A673 (cell line): ENCODE measurements at regions not wholly inside any gene's neighbourhood (a gene's known extent, or its start where the extent isn't known, plus 50 kb on each side); places are given as distances from the start of the nearest gene placed in this dataset.

Experiments used
- BruUV-seq: library from RNA; stranded (reverse); fragments of 400-500 nt; replicated peaks from 2 replicates; lab custom pipeline; 2021; lab: Mats Ljungman, UMichigan
- CTCF ChIA-PET: fragments of 300-600 bp; sonication (Branson Sonifier 250); formaldehyde crosslinking; loops from one replicate; lab custom pipeline; 2022; ENCODE audit warnings: antibody characterized with exemption; lab: Charles Lee
- POLR2A ChIA-PET: fragments of 300-600 bp; sonication (Branson Sonifier 250); formaldehyde crosslinking; loops from one replicate; lab custom pipeline; 2022; ENCODE audit warnings: antibody characterized with exemption; ENCODE audit not compliant: low non-redundant PET; lab: Charles Lee
- DNase-seq: peaks from one replicate; pipeline ENCODE4 v3.0.0-alpha.2; 2015; ENCODE audit warnings: low spot score
- H3K27ac ChIP-seq: fragments of 200-600 bp; sonication (generic); 2 replicates; pipeline ENCODE4 v1.5.1; 2016; ENCODE audit warnings: mixed run types, low read depth, mild to moderate bottlenecking, mixed read lengths, antibody characterized with exemption, low read length; ENCODE audit not compliant: poor library complexity, severe bottlenecking
- H3K27me3 ChIP-seq: fragments of 200-600 bp; sonication (generic); replicated peaks from 2 replicates; pipeline ENCODE4 v1.6.1; 2017; ENCODE audit warnings: mixed run types, low read depth, mild to moderate bottlenecking, mixed read lengths, antibody characterized with exemption, low read length; ENCODE audit not compliant: insufficient read depth, poor library complexity
- H3K36me3 ChIP-seq: fragments of 200-600 bp; sonication (generic); 2 replicates; pipeline ENCODE4 v1.6.1; 2016; ENCODE audit warnings: mixed run types, mild to moderate bottlenecking, mixed read lengths, antibody characterized with exemption, low read length; ENCODE audit not compliant: insufficient read depth, poor library complexity, severe bottlenecking
- H3K4me1 ChIP-seq: fragments of 200-600 bp; sonication (generic); 2 replicates; pipeline ENCODE4 v1.6.1; 2017; ENCODE audit warnings: mixed run types, mild to moderate bottlenecking, mixed read lengths, antibody characterized with exemption, low read length; ENCODE audit not compliant: insufficient read depth, poor library complexity, severe bottlenecking
- H3K4me3 ChIP-seq: fragments of 200-600 bp; sonication (generic); 2 replicates; pipeline ENCODE4 v1.5.1; 2016; ENCODE audit warnings: low read depth, mixed run types, mild to moderate bottlenecking, mixed read lengths, low read length; ENCODE audit not compliant: poor library complexity, severe bottlenecking
- H3K9me3 ChIP-seq: fragments of 200-600 bp; sonication (generic); 2 replicates; pipeline ENCODE4 v1.6.1; 2016; ENCODE audit warnings: mixed run types, low read depth, mild to moderate bottlenecking, mixed read lengths, antibody characterized with exemption, low read length; ENCODE audit not compliant: poor library complexity, severe bottlenecking
- EZH2 ChIP-seq: fragments of 200-600 bp; sonication (generic); IDR thresholded peaks from 2 replicates; pipeline ENCODE4 v1.6.1; 2017; ENCODE audit warnings: borderline replicate concordance, low read depth, mild to moderate bottlenecking, mixed read lengths, antibody characterized with exemption, low read length; ENCODE audit not compliant: poor library complexity, severe bottlenecking
- intact Hi-C: fragments of 100-400 bp; cut with micrococcal nuclease; formaldehyde crosslinking; loops from one replicate; pipeline ENCODE4 v1.10.0; 2022; ENCODE audit not compliant: unreplicated experiment
- TF ChIP-seq, protein P1 (sequence below): fragments of 300-800, 200-600 bp; sonication (generic); conservative IDR thresholded peaks from 2 replicates; pipeline ENCODE4 v1.5.1; 2017; ENCODE audit warnings: low read depth, mild to moderate bottlenecking, antibody characterized with exemption, low read length, moderate library complexity, mixed read lengths

DNA sequence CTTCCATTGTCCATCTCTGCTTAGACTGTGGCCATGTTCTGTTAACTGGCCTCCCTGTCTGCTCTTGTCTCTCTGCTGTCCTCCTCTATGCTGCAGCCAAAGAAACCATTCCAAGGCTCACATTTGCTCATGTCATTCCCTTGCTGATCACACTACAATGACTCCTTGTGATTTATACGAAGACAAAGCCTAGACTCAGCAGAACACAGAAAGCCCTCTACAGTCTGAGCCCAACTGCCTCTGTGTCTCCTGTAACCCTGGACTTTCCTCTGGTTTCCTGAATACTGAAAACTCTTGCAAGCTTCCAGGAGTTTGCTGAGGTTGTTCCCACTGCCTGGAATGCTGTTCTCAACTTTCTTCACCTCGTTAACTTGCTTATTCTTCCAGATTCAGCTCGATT is 191.8 kb downstream of the TMEM38B start:
- TF ChIP-seq, protein P1, sequence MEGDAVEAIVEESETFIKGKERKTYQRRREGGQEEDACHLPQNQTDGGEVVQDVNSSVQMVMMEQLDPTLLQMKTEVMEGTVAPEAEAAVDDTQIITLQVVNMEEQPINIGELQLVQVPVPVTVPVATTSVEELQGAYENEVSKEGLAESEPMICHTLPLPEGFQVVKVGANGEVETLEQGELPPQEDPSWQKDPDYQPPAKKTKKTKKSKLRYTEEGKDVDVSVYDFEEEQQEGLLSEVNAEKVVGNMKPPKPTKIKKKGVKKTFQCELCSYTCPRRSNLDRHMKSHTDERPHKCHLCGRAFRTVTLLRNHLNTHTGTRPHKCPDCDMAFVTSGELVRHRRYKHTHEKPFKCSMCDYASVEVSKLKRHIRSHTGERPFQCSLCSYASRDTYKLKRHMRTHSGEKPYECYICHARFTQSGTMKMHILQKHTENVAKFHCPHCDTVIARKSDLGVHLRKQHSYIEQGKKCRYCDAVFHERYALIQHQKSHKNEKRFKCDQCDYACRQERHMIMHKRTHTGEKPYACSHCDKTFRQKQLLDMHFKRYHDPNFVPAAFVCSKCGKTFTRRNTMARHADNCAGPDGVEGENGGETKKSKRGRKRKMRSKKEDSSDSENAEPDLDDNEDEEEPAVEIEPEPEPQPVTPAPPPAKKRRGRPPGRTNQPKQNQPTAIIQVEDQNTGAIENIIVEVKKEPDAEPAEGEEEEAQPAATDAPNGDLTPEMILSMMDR = no peak
- TF ChIP-seq EZH2 = no peak
- ChIA-PET CTCF (no interaction called here), POLR2A (no interaction called here)
- no peaks in the 10 kb centered on the region for H3K9me3 ChIP-seq
- H3K27me3 ChIP-seq = no peaks in the 10 kb centered on the region
- intact Hi-C loops = no loop called here
- DNase-seq = no peak
- no peak overlapping the region for H3K4me3 ChIP-seq
- no peaks in the 10 kb centered on the region for H3K4me1 ChIP-seq
- H3K36me3 ChIP-seq = no peaks in the 10 kb centered on the region
- BruUV-seq = no TSS peak
- H3K27ac ChIP-seq = no peak overlapping the region

DNA sequence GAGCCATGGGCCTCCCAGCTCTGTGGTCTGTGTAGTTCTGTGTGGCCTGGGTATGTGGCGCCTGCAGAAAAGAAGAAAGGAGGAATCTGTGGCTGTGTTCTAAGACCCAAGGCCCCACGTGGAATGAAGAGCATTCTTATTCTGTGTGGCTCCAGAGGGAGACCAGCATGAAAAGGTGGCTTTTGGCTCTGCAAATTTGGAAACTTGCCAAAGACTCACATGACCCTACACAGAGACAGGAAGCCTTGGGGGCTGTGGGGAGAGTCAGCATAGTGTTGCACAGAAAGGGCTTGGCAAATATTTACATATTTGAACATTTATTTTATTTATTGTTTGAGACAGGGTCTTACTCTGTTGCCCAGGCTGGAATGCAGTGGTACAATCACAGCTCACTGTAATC is 193.3 kb downstream of the TMEM38B start:
- no TSS peak for BruUV-seq
- intact Hi-C loops = no loop called here
- ChIA-PET CTCF (no interaction called here), POLR2A (no interaction called here)
- TF ChIP-seq, protein P1 = no peak
- TF ChIP-seq EZH2 = no peak
- DNase-seq = no peak
- no peaks in the 10 kb centered on the region for H3K36me3 ChIP-seq
- no peaks in the 10 kb centered on the region for H3K27me3 ChIP-seq
- no peak overlapping the region for H3K27ac ChIP-seq
- H3K4me1 ChIP-seq = no peaks in the 10 kb centered on the region
- no peaks in the 10 kb centered on the region for H3K9me3 ChIP-seq
- no peak overlapping the region for H3K4me3 ChIP-seq

DNA sequence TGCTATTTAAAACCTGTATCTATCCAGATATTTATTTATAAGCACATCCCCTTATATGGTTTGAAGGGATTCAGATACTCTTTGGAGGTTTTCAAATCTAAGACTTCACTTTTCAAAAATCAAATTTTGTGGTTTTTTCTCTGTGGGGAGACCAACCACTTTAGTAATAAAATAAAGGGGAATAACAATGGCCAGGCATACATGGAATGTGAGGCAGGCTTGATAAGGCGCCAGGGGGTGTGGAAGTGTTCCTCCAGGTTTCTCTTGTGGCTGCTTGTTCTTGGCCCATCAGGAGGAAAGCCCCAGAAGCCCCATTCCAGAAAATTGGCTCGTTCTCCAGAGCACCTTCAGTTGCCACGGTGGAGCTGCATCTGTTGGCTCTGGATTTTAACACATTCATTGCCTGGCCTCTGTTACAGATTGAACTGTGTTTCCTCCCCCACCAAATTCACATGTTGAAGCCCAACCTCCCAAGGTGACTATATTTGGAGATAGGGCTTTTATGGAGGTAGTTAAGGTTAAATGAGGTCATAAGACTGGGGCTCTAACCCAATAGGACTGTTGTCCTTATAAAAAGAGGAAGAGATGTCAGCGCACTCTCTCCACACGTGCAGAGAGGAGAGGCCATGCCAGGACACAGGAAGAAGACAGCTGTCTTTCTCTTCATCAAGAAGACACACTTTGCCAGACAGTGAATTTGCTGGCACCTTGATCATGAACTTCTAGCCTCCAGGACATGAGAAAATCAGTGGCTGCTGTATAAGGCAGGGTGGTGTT is 195.9 kb downstream of the TMEM38B start:
- Histone ChIP-seq H3K4me1 (no peaks in the 10 kb centered on the region), H3K36me3 (no peaks in the 10 kb centered on the region), H3K27ac (no peak overlapping the region), H3K9me3 (no peaks in the 10 kb centered on the region), H3K4me3 (no peak overlapping the region), H3K27me3 (no peaks in the 10 kb centered on the region)
- TF ChIP-seq EZH2 = no peak
- TF ChIP-seq, protein P1 = no peak
- CTCF ChIA-PET = no interaction called here
- BruUV-seq = no TSS peak
- DNase-seq = no peak
- POLR2A ChIA-PET = no interaction called here
- intact Hi-C loops = no loop called here
